HG03432 (cell line): ENCODE measurements at regions not wholly inside any gene's neighbourhood (a gene's known extent, or its start where the extent isn't known, plus 50 kb on each side); places are given as distances from the start of the nearest gene placed in this dataset.
"Not testable (repeated sequence)": the region's sequence is repeated elsewhere in the genome, so short reads cannot be mapped to it uniquely, and the experiment has no call there.

ENCODE experiments used
- ATAC-seq: cut with Tn5 transposase; IDR thresholded peaks from one replicate; pipeline ENCODE4 v1.9.1; 2021; ENCODE audit warnings: mild to moderate bottlenecking, moderate library complexity; ENCODE audit not compliant: unreplicated experiment

DNA sequence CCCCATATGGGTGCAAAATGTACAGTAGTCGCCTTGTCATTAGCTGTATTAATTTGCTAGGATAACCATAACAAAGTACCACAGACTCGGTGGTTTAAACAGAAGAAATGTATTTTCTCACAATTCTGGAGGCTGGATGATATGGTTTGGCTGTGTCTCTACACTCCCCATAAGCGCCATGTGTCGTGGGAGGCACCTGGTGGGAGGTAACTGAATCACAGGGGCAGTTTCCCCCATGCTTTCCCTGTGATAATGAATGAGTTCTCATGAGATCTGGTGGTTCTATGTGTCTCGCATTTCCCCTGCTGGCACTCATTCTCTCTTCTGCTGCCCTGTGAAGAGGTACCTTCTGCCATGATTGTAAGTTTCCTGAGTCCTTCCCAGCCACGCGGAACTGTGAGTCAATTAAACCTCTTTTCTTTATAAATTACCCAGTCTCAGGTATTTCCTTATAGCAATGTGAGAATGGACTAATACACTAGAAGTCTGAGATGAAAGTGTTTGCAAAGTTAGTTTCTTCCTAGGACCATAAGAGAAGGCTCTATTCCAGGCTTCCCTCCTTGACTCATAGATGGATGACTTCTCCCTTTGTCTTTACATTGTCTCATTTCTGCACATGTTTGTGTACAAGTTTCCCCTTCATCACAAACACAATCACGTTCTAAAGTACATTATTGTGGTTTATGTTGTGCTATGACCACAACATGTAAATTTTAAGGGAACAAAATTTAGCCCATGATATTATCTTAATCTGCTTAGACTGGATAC lies 1442.6 kb downstream of the SUCLG1 start:
- ATAC-seq, result no peak

DNA sequence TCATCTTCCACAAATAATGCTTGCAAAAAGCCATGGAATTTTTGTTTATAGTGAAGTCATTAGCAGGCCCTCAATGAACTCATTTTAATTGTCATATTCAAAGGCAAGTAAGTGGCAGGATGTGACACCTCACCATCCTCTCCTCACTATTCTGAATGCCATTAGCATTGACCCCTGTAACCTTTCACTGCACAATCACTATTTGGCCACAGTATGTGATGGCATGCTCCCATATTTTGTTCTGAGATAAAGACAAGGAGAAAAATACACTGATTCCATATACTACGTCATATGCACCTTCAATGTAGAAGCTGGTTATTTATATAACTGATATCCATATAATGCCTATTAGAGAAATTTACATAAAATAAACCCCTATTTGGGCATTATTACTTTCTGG lies 1443.2 kb downstream of the SUCLG1 start:
- ATAC-seq, result no peak

DNA sequence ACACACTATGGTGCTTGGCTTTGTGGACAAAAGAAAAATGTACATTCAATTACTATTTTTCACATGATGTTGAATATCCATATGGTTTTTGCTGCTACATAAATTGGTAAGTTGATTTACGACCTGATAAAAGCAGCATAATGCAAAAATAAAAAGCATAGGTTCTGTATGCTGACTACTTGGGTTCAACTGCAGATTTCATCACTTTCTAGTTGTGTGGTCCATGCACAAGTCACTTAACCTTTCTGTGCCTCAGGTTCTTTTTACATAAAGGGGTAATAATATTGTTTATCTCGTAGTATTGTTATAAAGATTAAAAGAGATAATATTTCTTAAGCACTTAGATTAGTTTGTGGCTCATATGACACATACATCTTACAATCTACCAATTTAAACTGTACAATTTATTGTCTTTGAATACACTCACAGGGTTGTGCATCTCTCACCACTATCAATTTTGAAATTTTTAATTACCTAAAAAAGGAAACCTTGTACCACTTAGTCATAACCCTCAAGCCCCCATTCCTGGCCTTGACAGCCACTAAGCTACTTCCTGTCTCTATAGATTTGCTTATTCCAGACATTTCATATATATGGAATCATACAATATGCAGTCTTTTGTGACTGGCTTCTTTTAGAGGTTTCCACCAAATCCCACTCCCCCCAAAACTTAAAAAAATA lies 1443.9 kb downstream of the SUCLG1 start:
- ATAC-seq, result no peak

DNA sequence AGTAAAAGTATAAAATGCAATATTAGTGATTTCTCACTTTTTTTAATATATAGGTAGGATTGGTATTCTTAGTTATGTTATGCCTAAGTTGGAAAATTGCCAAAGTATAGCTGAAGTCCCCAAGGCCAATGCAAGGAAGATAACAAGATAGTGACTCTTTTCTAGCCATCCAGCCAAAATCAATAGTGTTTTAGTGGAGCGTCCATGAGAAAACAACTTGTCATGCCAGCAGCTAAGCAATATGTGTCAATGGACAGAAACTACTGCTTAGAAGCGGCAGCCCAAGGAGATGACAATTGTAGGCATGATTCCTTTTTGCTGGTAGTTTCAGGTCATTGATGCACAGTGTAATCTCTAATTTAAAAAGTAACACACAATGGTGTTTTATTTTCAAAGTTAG lies 1444.6 kb downstream of the SUCLG1 start:
- ATAC-seq, result no peak

DNA sequence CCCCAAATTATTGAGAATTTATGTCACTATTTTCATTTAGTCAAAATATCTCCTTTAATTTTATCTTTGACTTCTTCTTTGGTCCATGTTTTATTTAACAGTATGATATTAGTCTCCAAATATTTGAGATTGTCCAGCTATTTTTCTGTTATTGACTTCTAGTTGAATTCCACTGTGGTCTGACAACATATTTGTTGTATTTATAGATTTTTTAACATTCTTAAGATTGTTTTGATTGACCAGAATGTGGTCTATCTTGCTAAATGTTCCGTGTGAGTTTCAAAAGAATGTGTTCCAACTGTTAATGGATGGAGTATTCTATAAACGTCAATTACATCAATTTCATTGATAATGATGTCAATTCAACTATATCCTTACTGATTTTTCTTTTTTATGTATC lies 1452.1 kb downstream of the SUCLG1 start:
- ATAC-seq, result no peak

DNA sequence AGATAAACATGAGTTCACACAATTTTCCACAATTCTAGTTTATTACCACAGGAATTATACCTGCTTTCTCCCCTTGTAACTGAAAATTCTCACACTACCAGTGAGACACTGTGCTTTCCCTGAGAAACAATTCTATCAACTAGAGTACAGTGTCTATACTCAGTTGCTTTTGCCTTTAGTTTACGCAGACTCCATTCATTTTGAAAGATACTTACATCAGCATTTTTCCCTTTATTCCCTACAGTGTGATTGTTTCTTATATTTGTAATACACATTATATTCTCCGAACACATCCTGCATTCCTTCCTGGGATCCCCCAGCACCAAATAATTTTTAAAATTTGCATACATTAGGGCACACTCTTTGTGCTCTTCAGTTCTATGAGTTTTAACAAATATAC lies 1455.5 kb downstream of the SUCLG1 start:
- no peak for ATAC-seq

DNA sequence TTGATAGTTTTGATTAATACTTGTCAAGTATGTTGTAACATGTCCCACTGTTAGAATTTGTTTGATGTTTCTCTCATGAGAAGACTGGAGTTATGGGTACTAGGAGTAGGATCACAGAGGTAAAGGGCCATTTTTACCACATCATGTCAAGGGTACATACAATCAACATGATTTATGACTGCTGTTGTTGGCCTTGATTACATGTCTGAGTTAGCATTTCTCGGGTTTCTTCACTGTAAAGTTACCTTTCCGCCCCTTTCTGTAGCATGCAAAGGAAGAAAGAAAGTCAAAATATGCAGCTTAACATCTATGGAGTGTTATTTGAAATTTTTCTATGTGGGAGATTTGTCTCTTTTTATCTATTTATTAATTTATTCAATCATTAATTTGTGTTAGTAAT lies 1456.4 kb downstream of the SUCLG1 start:
- ATAC-seq, result no peak

DNA sequence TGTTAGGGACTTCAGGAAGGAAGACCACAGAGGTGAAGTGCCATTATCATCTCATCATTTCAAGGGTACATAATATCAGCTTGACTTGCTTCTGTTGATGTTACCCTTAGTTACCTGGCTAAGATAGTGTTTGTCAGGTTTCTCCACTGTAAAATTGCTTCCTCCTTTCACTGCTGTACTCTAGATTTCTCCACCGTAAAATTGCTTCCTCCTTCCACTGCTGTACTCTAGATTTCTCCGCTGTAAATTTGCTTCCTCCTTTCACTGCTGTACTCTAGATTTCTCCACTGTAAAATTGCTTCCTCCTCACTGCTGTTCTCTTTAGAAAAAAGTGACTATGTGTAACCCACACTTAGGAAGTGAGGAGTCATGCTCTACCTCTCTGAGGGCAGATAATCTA lies 1460.3 kb downstream of the SUCLG1 start:
- no peak for ATAC-seq

DNA sequence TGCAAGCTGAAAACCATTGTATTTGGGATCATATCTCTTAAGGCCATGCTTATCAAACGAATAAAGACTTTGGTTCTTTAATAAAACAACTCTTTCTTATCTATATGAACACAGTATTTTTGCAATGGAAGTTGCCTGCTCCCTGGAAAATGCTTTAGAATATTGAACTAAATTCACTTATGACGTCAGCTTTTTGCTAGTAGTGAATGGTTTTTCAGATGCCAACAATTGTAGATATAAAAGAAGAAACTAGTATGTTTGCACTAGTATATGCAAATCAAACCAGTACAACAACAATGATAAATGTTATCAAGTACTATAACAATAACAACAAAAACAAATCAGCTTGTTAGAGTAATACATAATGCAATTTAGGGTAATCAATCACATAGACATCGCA lies 1462.9 kb downstream of the SUCLG1 start:
- ATAC-seq, result no peak

DNA sequence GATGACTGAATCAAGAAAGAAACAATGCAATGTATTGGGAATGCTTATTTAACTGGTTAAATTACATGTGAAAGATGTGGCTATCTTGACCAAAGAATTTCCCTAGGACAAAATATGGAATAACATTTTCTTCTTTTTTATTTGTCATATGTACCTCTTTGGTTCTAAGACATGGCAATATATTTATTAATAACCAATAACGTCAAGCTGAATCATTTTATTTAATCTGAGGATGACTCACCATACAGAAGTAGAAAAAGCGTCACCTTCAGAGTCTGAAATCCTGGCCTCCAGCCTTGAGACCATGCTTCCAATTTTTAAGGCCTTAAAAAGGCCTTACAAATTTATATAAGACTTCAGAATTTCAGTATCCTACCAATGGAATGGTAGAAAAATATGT lies 1464.9 kb downstream of the SUCLG1 start:
- no peak for ATAC-seq

DNA sequence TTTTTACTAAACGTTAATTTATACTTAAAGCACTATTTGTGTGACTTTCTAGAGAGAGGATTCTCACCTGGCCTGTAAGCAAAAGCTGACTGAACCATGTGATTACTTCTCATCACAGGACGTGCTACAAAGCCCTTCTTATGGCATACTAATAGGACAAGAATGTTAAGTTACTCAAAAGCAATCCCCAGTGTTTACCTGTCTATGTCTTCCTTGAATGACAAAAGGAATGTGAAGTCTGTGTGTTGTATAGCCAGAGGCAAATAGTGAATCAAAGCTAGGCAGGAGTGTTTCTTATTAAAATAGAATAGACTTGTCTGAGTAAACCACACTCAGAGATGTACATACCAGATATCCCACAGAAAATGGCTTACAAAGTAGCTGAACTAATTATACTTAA lies 1465.5 kb downstream of the SUCLG1 start:
- ATAC-seq, result no peak

DNA sequence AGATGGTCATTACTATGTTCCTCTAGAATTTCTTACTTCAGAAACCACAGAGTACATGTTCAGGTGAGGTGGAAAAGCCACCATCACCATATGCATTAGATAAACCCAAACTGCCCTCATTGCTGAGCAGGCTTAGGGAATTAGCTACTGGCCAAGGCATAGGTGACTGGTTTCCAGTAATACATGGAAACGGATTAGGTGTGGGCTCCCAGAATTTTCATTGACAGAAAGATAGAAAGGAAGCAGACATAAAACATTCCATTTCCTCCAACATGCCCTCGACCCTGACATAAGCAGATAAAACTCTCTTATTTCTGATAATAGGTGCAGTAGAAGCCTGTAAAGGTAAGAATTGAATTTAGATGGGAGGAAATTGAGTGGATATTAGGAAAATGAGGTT lies 1466.1 kb downstream of the SUCLG1 start:
- ATAC-seq, result no peak

DNA sequence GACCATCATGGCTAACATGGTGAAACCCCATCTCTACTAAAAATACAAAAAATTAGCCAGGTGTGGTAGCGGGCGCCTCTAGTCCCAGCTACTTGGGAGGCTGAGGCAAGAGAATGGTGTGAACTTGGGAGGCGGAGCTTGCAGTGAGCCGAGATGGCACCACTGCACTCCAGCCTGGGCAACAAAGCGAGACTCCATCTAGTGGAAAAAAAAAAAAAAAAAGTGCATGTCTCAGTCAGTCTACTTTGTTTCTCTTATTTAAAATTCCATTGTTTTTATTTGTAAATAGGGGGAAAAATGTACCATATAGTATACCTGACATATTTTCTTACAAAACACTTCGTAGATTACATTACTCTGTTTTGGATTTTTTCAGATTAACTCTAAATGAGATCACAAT lies 1471.4 kb downstream of the SUCLG1 start:
- ATAC-seq, result not testable (repeated sequence)

DNA sequence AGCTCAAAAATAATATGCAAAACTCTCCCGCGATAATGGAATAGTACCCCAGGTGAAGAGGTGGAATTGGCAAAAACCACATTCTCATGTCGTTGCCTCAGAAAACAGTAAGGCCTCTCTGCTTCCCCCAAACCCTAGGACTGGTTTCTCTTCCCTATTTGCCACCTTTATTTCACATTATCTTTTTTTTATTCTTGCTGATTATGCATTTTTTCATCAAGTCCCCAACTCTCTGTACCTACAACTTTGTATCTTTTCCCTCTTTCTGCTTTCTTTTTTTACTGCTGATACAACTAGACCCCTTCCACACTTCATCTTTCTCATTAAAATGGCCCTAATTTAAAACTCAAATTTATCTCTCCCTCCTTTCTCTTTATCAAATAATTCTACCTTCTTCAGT lies 1472.2 kb downstream of the SUCLG1 start:
- no peak for ATAC-seq

DNA sequence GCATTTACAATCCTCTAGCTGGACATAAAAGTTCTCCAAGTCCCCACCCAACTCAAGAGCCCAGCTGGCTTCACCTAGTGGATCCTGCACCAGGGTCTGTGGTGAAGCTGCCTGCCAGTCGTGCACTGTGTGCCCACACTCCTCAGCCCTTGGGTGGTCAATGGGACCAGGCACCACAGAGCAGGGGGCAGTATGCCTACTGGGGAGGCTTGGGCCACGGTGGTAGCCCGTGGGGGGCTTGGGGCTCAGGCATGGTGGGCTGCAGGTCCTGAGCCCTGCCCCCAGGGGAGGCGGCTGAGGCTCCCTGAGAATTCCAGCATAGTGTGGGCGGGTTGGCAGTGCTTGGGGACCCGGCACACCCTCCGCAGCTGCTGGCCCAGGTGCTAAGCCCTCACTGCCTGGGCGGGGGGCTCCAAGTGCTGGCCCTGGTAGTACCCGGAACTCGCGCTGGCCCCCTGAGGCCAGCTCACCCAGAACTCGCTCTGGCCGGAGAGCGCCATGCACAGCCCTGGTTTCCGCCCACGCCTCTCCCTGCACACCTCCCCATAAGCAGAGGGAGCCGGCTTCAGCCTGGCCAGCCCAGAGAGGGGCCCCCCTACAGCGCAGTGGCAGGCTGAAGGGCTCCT lies 1473.4 kb downstream of the SUCLG1 start:
- no peak for ATAC-seq

DNA sequence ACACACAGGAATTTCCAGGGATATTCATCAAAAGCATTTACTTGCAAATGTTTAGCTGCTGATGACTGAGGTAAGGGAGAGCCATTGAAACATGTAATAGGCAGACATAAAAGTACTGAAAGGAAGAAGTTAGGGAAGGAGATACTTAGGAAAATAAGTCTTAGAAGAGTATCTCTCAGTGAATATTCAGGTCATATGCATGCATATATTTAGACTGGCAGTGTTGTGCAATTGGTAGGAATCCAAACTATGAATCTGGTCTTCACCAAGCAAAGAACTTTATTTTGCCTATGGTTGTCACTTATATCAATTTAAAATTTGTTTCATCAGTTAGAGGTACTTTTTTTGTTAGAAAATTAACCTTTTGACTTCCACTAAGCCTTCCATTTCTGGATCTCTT lies 1490.7 kb downstream of the SUCLG1 start:
- no peak for ATAC-seq

DNA sequence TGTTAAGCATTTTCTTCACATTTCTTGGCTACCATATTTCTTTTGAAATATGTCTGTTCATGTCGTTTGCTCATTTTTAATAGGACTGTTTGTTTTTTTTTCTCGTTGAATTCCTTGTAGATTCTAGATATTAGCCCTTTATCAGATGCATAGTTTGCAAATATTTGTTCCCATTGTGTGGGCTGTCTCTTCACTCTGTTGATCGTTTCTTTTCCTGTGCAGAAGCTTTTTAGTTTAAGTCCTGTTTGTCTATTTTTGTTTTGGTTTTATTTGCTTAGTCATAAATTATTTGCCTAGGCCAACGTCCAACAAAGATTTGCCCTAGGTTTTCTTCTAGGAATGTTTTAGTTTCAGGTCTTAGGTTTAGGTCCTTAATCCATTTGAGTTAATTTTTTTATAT lies 1494.7 kb downstream of the SUCLG1 start:
- ATAC-seq, result no peak

DNA sequence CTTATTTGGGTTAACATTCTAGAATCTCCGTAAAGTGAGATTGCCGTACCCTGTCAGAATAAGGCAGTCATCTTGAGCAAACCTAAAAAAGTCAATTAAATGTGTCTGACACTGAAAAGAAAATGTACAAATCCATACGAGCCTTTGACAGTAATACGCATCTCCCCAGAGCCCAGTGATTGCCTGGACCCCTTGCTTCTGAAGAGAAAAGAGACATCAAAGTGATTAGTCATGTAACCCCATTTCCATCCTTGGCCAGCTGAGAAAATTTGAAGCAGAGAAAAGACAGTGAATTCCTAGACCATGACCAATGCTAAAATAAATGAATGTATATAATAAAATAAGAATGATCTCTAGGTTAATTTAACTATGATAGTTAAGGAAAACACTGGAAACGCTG lies 1499.4 kb downstream of the SUCLG1 start:
- ATAC-seq, result no peak

DNA sequence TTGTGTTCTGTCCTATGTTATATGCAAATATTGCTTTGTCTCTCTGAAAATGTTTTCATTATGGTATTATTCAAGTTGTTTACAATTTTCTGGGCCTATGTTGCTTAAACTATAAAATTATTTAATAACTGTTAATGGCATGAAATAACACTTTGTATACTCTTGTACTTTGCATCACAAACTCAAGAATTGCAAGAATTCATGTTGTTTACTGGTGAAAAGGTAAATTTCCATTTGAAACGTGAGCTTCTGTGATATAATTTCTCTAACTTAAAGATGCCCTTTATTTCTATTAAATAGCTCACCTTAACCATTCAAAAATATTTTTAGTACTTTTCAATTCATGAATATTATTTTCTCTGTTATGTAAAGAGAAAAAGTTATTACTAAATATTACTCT lies 1504.2 kb downstream of the SUCLG1 start:
- ATAC-seq, result no peak

DNA sequence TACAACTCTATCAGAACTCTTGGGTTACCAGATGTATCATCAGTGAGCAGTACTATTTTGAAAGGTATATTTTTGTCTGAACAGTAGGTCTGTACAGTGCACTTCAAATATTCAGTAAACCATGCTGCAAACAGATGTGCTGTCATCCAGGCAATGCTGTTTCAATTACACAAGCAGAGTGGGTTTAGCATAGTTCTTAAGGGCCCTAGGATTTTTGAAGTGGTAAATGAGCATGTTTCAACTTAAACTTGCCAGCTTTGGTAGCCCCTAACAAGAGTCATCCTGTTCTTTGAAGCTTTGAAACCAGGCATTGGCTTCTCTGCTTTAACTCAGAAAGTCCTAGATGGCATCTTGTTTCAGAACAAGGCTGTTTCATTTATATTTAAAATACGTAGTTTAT lies 1519.9 kb downstream of the SUCLG1 start:
- no peak for ATAC-seq

DNA sequence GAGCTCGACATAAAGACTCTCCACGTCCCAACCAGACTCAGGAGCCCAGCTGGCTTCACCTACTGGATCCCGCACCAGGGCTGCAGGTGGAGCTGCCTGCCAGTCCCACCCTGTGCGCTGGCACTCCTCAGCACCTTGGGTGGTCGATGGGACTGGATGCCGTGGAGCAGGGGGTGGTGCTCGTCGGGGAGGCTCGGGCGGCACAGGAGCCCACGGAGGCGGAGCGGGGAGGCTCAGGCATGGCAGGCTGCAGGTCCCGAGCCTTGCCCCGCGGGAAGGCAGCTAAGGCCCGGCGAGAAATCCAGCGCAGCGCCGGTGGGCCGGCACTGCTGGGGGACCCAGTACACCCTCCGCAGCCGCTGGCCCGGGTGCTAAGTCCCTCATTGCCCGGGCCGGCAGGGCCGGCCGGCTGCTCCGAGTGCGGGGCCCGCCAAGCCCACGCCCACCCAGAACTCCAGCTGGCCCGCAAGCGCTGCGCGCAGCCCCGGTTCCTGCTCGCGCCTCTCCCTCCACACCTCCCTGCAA lies 1520.7 kb downstream of the SUCLG1 start:
- not testable (repeated sequence) for ATAC-seq

DNA sequence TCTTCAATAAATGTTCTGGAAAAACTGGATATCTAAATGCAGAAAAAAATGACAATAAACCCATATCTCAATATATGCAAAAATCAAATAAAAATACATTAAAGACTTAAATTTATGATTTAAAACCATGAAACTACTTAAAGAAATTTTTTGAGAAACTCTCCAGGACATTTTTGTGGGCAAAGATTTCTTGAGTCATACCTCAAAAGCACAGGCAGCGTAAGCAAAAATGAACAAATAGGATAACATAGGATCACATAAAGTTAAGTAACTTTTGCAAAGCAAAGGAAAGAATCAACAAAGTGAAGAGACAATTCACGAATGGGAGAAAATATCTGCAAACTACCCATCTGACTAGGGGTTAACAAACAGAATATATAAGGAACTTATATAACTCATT lies 1545.5 kb downstream of the SUCLG1 start:
- no peak for ATAC-seq
